Thoracic aorta (tissue), 2 donors: ENCODE measurements at regions not wholly inside any gene's neighbourhood (a gene's known extent, or its start where the extent isn't known, plus 50 kb on each side); places are given as distances from the start of the nearest gene placed in this dataset.

ENCODE experiments used
- ATAC-seq: fragments of 150-250 bp; one replicate; pipeline ENCODE4 v1.8.0; 2017; ENCODE audit warnings: low read depth; ENCODE audit not compliant: insufficient number of reproducible peaks, low FRiP score
- DNase-seq: peaks from one replicate; pipeline ENCODE4 v3.0.0-alpha.2; 2020; ENCODE audit warnings: low spot score
- H3K27ac ChIP-seq, 2 donors: fragments of 200-600 bp; sonication (generic); 1 replicate in 1 of 2; 2 replicates in 1 of 2; pipeline ENCODE4 v1.5.1; 2016; ENCODE audit warnings: mild to moderate bottlenecking in 2 of 2, moderate library complexity in 2 of 2
- H3K27me3 ChIP-seq: fragments of 200-600 bp; sonication (generic); replicated peaks from 2 replicates; pipeline ENCODE4 v1.6.0; 2016; ENCODE audit warnings: mild to moderate bottlenecking; ENCODE audit not compliant: insufficient read depth
- H3K36me3 ChIP-seq: fragments of 200-600 bp; sonication (generic); one replicate; pipeline ENCODE4 v1.5.1; 2016
- H3K4me1 ChIP-seq, 2 donors: fragments of 200-600 bp; sonication (generic); 1 replicate in 1 of 2; 2 replicates in 1 of 2; pipeline versions ENCODE4 v1.5.1 to v1.6.0; 2016; ENCODE audit warnings: low read depth in 2 of 2, mild to moderate bottlenecking in 1 of 2; ENCODE audit not compliant: control insufficient read depth in 1 of 2
- H3K4me3 ChIP-seq: fragments of 200-600 bp; sonication (generic); 2 replicates; pipeline ENCODE4 v1.5.1; 2016; ENCODE audit warnings: mild to moderate bottlenecking
- H3K9me3 ChIP-seq: fragments of 200-600 bp; sonication (generic); 2 replicates; pipeline ENCODE4 v1.5.1; 2016
- TF ChIP-seq, protein P1 (sequence below): fragments of 200-600 bp; sonication (generic); IDR thresholded peaks from one replicate; pipeline ENCODE4 v1.5.1; 2019; ENCODE audit warnings: antibody characterized with exemption

DNA sequence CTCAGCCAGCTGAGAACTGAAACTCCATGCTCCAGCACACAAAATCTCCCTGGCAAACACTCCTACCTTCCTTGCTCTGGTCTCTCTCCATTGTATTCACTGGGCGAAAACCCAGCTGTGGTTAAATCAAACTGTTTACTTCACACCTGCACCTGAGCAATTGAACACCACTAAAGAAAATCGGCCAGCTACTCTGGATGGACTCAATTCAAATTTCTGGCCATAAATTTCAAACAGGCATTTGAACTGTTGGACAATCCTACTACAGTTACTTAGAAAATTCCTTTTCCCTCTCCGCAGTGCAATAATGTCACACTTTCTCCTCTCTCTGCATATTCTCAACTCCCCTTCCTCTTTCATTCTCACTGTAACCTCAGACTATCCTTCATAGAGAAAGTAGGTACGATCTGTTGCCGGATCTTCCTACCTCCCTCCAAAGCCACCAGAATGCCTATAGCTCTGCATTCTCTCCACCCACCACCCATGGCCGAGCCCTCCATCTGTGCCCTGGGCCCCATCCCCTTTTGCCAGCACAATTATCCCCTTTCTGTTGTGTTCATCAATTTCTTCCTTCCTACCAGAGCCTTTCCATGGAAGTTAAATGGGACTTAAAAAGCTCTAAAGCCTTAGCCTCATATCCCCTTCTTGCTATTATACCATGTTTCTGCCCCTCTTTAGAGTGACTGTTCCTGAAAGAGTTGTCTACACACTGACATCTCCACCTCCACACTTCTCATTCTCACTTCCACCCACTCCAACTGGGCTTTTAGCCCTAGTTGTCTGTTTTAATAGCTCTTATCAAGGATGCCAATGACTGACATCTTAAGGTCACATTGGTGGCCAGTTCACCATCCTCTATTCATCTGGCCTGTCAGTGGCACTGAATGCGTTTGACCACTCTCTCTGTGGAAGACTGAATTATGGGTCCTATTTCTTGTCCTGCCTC lies 127.5 kb upstream of the SLC1A4 start:
- ATAC-seq: no peak
- H3K27ac ChIP-seq: peak overlapping the region in 1 of 2 donors; percentile 0
- no peaks in the 10 kb centered on the region for H3K36me3 ChIP-seq
- H3K27me3 ChIP-seq: no peaks in the 10 kb centered on the region
- H3K4me3 ChIP-seq: no peak overlapping the region
- H3K4me1 ChIP-seq: peaks cover 27 to 45% of the 10 kb centered on the region in 2 donors
- H3K9me3 ChIP-seq: no peaks in the 10 kb centered on the region
- no peak for DNase-seq
- TF ChIP-seq, protein P1, sequence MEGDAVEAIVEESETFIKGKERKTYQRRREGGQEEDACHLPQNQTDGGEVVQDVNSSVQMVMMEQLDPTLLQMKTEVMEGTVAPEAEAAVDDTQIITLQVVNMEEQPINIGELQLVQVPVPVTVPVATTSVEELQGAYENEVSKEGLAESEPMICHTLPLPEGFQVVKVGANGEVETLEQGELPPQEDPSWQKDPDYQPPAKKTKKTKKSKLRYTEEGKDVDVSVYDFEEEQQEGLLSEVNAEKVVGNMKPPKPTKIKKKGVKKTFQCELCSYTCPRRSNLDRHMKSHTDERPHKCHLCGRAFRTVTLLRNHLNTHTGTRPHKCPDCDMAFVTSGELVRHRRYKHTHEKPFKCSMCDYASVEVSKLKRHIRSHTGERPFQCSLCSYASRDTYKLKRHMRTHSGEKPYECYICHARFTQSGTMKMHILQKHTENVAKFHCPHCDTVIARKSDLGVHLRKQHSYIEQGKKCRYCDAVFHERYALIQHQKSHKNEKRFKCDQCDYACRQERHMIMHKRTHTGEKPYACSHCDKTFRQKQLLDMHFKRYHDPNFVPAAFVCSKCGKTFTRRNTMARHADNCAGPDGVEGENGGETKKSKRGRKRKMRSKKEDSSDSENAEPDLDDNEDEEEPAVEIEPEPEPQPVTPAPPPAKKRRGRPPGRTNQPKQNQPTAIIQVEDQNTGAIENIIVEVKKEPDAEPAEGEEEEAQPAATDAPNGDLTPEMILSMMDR: no peak

DNA sequence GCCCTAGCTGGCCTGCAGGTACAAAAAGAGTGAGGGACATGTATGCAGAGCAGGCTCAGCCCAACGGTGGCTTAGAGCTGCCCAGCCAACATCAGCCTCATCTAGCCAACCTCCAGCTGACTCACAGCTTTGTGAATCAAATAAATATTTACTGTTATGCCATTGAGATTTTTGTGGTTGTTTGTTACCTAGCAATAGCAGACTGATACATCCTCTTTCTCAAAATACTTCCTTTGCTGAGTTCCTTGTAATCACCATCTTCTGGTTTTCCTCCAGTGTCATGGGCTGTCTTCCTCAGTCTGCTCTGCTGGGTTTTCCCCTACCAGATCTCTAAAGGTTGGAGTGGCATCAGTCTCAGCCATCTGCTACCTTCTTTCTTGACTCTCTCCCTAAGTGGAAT lies 126.6 kb upstream of the SLC1A4 start:
- Histone ChIP-seq H3K36me3 (no peaks in the 10 kb centered on the region), H3K27me3 (no peaks in the 10 kb centered on the region), H3K27ac (no peak overlapping the region), H3K9me3 (no peaks in the 10 kb centered on the region), H3K4me1 (peaks cover 19 to 36% of the 10 kb centered on the region in 2 donors), H3K4me3 (no peak overlapping the region)
- DNase-seq (no peak), ATAC-seq (no peak)
- TF ChIP-seq, protein P1: no peak

DNA sequence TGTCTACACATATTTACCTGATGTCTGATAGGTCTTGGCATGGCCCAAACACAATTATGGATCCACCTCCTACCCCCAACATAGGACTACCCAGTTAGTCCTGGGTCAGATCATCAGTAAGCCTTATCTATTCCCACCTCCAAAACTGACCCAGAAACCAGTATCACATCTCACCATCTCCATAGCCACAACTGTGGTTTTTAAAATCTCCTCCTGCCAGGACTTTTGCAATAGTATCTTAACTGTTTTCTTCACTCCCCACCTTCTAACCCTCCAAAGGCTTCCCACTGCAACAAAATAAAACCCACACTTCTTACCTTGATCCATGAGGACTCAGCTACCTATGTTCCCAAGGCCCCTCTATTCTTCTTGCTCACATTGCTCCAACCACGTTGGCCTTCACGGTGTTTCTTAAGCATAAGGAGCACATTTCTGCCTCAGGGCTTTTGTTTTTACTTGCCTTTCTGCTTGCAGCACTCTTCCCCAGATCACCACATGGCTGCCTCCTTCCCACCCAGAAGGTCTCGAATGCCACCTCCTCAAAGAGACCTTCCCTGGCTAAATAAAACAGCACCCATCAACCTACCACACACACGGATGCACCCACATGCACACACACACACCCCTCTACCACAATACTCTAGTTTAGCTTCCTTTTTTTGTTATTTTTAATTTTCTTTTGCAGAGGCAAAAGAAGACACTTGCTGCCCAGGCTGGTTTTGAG lies 125.9 kb upstream of the SLC1A4 start:
- TF ChIP-seq, protein P1: no peak
- Histone ChIP-seq H3K27me3 (no peaks in the 10 kb centered on the region), H3K4me1 (peaks cover 13 to 29% of the 10 kb centered on the region in 2 donors), H3K36me3 (no peaks in the 10 kb centered on the region), H3K27ac (no peak overlapping the region), H3K4me3 (no peak overlapping the region), H3K9me3 (no peaks in the 10 kb centered on the region)
- ATAC-seq: no peak
- DNase-seq: no peak

DNA sequence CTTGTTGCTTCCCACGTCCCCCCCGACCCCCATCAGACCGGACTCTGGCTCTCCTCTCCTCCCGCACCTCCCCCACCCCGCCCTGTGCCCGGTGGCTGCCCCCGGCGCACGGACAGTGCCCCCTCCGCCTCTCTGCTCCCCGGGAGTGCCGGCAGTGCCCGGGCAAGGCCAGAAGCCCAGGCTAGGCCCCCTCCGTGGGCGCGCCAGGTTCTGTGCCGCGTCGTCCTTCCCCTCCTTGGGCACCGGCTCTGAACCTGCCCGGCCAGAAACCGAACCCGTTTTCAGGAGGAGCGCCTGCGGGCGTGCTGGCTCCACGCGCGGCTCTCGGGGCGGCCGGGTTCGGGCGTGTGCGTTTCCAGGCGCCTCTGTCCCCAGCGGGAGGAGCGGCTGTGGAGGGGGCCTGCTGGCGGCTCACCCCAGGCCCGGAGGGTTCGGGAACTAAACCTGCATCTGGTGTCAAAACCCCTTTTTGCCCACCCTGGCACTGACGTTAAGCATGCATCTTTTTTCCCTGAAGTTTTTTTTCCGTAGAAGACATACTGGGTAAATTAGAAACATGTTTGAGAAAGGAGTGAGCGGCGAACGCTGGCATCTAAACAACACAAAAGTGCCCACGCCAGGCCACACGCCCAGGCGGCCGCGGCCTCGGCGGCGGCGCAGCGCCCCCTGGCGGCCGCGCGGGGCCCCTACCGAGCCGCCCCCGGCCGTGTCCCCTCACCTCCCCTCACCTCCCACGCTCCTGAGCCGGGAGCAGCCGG lies 123.9 kb upstream of the SLC1A4 start:
- TF ChIP-seq, protein P1: peak; percentile 68
- no peak for DNase-seq

More for the DNA sequence above, 123.9 kb upstream of the SLC1A4 start:
- ATAC-seq: peak; percentile 69
- Histone ChIP-seq H3K4me1 (peaks cover 0 to 12% of the 10 kb centered on the region in 2 donors), H3K27me3 (no peaks in the 10 kb centered on the region), H3K4me3 (peak overlapping the region; percentile 76), H3K27ac (peak overlapping the region; percentile 67 to 70), H3K36me3 (no peaks in the 10 kb centered on the region), H3K9me3 (no peaks in the 10 kb centered on the region)
